ENCODE measurements at regions not wholly inside any gene's neighbourhood (a gene's known extent, or its start where the extent isn't known, plus 50 kb on each side); places are given as distances from the start of the nearest gene placed in this dataset.

DNA sequence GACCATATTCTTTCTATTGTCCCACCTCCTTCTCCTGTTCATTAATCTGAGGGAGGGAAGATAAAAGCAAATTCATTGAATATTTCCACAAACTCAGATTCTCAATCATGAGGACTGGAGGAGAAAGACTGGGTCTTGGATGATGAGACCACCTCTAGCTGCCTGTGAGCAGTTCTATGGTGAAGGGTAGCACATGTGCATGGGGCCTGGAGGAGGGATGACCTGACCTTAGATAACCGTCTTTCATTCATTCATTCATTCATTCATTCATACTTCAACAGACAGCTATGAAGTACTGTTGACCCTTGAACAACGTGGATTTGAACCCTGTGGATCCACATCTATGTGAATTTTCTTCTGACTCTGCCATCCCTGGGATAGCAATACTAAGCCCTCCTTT is 68.4 kb downstream of the MED10 start:
- no peak for DNase-seq (ENCODE audit: low read depth)
- no peak overlapping the region for H3K4me3 ChIP-seq (ENCODE audit: low read depth, low read length)
- TF ChIP-seq, protein P1, sequence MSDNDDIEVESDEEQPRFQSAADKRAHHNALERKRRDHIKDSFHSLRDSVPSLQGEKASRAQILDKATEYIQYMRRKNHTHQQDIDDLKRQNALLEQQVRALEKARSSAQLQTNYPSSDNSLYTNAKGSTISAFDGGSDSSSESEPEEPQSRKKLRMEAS (IDR thresholded peaks at IDR 0.05; ENCODE audit: low read depth, low read length): no peak
- TF ChIP-seq MYC (IDR thresholded peaks at IDR 0.05; ENCODE audit: low read depth, low read length): no peak

GRCh38 chr5:6308683-6309082 is 69.7 kb downstream of the MED10 start:
- no peak for TF ChIP-seq POLR2A (IDR thresholded peaks at IDR 0.05; ENCODE audit: extremely low read depth, insufficient read length)
- TF ChIP-seq, protein P1 (IDR thresholded peaks at IDR 0.05; ENCODE audit: low read depth, low read length): no peak
- no peak for TF ChIP-seq MYC (IDR thresholded peaks at IDR 0.05; ENCODE audit: low read depth, low read length)
- TF ChIP-seq CTCF (IDR thresholded peaks at IDR 0.05; ENCODE audit: low read depth, low read length): no peak
- DNase-seq (ENCODE audit: low read depth): no peak
- no peak overlapping the region for H3K4me3 ChIP-seq (ENCODE audit: low read depth, low read length)

DNA sequence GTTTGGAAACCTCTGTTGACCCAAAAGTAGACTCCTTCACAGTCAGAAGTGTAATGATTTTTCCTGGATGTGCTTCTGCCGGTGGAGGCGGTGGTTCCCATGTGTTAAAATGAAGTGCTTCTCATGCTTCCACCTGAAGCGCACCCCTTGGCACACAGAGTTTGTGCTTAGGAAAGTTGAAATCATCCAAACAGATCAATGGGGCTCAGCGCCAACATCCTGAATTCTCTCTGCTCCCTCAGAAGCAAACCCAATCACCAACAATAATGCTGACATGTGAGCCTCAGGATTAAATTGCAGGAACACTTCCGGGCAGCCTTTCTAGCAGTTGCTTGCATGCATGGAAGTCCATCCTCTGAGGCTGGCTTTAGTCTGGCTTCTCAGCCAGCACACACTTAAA is 71.0 kb downstream of the MED10 start:
- DNase-seq (ENCODE audit: low read depth): no peak
- TF ChIP-seq MYC (IDR thresholded peaks at IDR 0.05; ENCODE audit: low read depth, low read length) (no peak), POLR2A (IDR thresholded peaks at IDR 0.05; ENCODE audit: extremely low read depth, insufficient read length) (no peak), CTCF (IDR thresholded peaks at IDR 0.05; ENCODE audit: low read depth, low read length) (no peak)
- TF ChIP-seq, protein P1 (IDR thresholded peaks at IDR 0.05; ENCODE audit: low read depth, low read length): no peak
- no peak overlapping the region for H3K4me3 ChIP-seq (ENCODE audit: low read depth, low read length)

DNA sequence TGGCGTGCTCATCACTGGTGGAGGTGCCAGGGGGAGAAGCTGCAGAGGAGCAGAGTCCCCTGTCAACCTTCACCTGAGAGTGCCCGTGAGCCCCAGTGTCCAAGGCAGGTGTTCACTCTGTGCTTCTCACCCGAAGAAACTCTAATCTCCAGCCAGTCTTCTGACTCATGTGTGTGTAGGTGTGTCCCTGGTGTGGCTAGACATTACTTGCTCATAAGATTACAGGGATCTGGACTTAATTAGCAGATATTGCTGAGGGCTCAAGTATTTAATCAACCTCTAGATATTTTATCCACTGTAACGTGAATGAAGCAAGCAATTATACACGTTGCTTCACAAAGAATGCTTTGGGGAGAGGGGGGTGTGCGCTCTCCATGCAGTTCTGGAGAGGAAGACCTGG is 72.5 kb downstream of the MED10 start:
- no peak overlapping the region for H3K4me3 ChIP-seq (ENCODE audit: low read depth, low read length)
- TF ChIP-seq CTCF (IDR thresholded peaks at IDR 0.05; ENCODE audit: low read depth, low read length): no peak
- no peak for DNase-seq (ENCODE audit: low read depth)

DNA sequence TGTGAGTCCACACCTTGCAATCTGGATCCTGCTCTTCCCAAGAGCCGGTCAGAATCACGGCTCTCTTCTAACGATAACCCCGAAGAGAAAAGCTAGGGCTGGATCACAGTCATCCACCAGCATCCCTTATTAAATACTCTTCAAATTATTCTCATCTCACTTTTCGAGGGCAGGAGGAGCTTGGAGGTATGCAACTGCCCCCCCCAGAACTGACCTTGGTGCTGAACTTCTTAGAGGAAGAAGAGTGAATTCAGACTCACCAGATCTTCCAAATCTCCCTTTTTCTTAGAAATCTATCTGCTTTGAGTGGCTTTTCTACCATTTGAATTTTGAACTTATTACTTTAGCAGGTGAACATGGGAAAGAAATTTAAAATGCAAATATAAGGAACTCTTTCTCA is 75.7 kb downstream of the MED10 start:
- no peak overlapping the region for H3K4me3 ChIP-seq (ENCODE audit: low read depth, low read length)
- peak; percentile 19 for DNase-seq (ENCODE audit: low read depth)
- TF ChIP-seq POLR2A (IDR thresholded peaks at IDR 0.05; ENCODE audit: extremely low read depth, insufficient read length) (no peak), MYC (IDR thresholded peaks at IDR 0.05; ENCODE audit: low read depth, low read length) (no peak), CTCF (IDR thresholded peaks at IDR 0.05; ENCODE audit: low read depth, low read length) (no peak)
- TF ChIP-seq, protein P1 (IDR thresholded peaks at IDR 0.05; ENCODE audit: low read depth, low read length): no peak

- no peak for TF ChIP-seq MYC (IDR thresholded peaks at IDR 0.05; ENCODE audit: low read depth, low read length)
- TF ChIP-seq CTCF (IDR thresholded peaks at IDR 0.05; ENCODE audit: low read depth, low read length): no peak
- TF ChIP-seq, protein P1 (IDR thresholded peaks at IDR 0.05; ENCODE audit: low read depth, low read length): no peak
- TF ChIP-seq POLR2A (IDR thresholded peaks at IDR 0.05; ENCODE audit: extremely low read depth, insufficient read length): no peak
- no peak for DNase-seq (ENCODE audit: low read depth)
- H3K4me3 ChIP-seq (ENCODE audit: low read depth, low read length): no peak overlapping the region
Observed at GRCh38 chr5:6302075-6302474, 76.3 kb downstream of the MED10 start.

Measured in NB4 (cell line).